GM03348 (cell line): ENCODE measurements at regions not wholly inside any gene's neighbourhood (a gene's known extent, or its start where the extent isn't known, plus 50 kb on each side); places are given as distances from the start of the nearest gene placed in this dataset.
A peak's percentile ranks its signal among the peaks of the same experiment; 100 is the strongest.
"Not testable (repeated sequence)": the region's sequence is repeated elsewhere in the genome, so short reads cannot be mapped to it uniquely, and the experiment has no call there.

Experiments used
- DNase-seq: peaks from one replicate; pipeline ENCODE4 v3.0.0; 2012; ENCODE audit warnings: low spot score

- no peak for DNase-seq
These were observed 257.2 kb upstream of the RGPD4 start for GRCh38 chr2:107569496-107569895.

- DNase-seq: no peak
These were observed 255.8 kb upstream of the RGPD4 start for GRCh38 chr2:107570876-107571275.

GRCh38 chr2:107572890-107573289, 253.8 kb upstream of the RGPD4 start:
- not testable (repeated sequence) for DNase-seq

- DNase-seq: no peak
These were observed 249.7 kb upstream of the RGPD4 start for GRCh38 chr2:107576991-107577390.

GRCh38 chr2:107582487-107582886, 244.2 kb upstream of the RGPD4 start:
- DNase-seq: no peak

- DNase-seq: peak; percentile 21
These were observed 242.1 kb upstream of the RGPD4 start for GRCh38 chr2:107584577-107584976.

GRCh38 chr2:107585851-107586250, 240.8 kb upstream of the RGPD4 start:
- peak; percentile 12 for DNase-seq

- no peak for DNase-seq
These were observed 238.5 kb upstream of the RGPD4 start for GRCh38 chr2:107588181-107588580.

GRCh38 chr2:107589079-107589491, 237.6 kb upstream of the RGPD4 start:
- DNase-seq: peak; percentile 20

- DNase-seq: peak; percentile 47
These were observed 235.0 kb upstream of the RGPD4 start for GRCh38 chr2:107591561-107592279.

- no peak for DNase-seq
These were observed 234.4 kb upstream of the RGPD4 start for GRCh38 chr2:107592280-107592624.

GRCh38 chr2:107595285-107595684, 231.4 kb upstream of the RGPD4 start:
- no peak for DNase-seq

GRCh38 chr2:107595749-107596148, 230.9 kb upstream of the RGPD4 start:
- peak; percentile 49 for DNase-seq

GRCh38 chr2:107597507-107597906, 229.2 kb upstream of the RGPD4 start:
- DNase-seq: no peak

GRCh38 chr2:107602801-107603200, 223.9 kb upstream of the RGPD4 start:
- no peak for DNase-seq

- no peak for DNase-seq
These were observed 219.6 kb upstream of the RGPD4 start for GRCh38 chr2:107607054-107607453.

GRCh38 chr2:107607473-107607872, 219.2 kb upstream of the RGPD4 start:
- DNase-seq: no peak

GRCh38 chr2:107615039-107615438, 211.7 kb upstream of the RGPD4 start:
- DNase-seq: no peak

- DNase-seq: no peak
These were observed 207.9 kb upstream of the RGPD4 start for GRCh38 chr2:107618769-107619168.

GRCh38 chr2:107621186-107622165, 205.2 kb upstream of the RGPD4 start:
- no peak for DNase-seq

- no peak for DNase-seq
These were observed 203.9 kb upstream of the RGPD4 start for GRCh38 chr2:107622741-107623310.

GRCh38 chr2:107625982-107626381, 200.7 kb upstream of the RGPD4 start:
- no peak for DNase-seq

GRCh38 chr2:107627164-107627563, 199.5 kb upstream of the RGPD4 start:
- DNase-seq: no peak
